GM10266 (cell line): ENCODE measurements at regions not wholly inside any gene's neighbourhood (a gene's known extent, or its start where the extent isn't known, plus 50 kb on each side); places are given as distances from the start of the nearest gene placed in this dataset.

Experiments
- DNase-seq: peaks from one replicate; pipeline ENCODE4 v3.0.0; 2012; ENCODE audit errors: extremely low spot score
- CTCF ChIP-seq: IDR thresholded peaks from 2 replicates; pipeline ENCODE4 v1.5.1; 2012; ENCODE audit warnings: mild to moderate bottlenecking, low read depth; ENCODE audit not compliant: control insufficient read depth, insufficient read depth; ENCODE audit errors: missing control alignments

GRCh38 chr2:128422571-128422970, 103.9 kb upstream of the HS6ST1 start:
- DNase-seq, result no peak
- no peak for TF ChIP-seq CTCF

- DNase-seq, result no peak
- no peak for TF ChIP-seq CTCF
Measured at GRCh38 chr2:128423788-128424165, 105.1 kb upstream of the HS6ST1 start.

GRCh38 chr2:128424406-128425171, 105.9 kb upstream of the HS6ST1 start:
- DNase-seq, result no peak
- no peak for TF ChIP-seq CTCF

- DNase-seq, result no peak
- TF ChIP-seq CTCF, result no peak
Measured at GRCh38 chr2:128425216-128425615, 106.5 kb upstream of the HS6ST1 start.

- DNase-seq, result no peak
- TF ChIP-seq CTCF, result no peak
Measured at GRCh38 chr2:128425731-128426620, 107.3 kb upstream of the HS6ST1 start.

GRCh38 chr2:128427413-128427755, 108.7 kb upstream of the HS6ST1 start:
- DNase-seq, result no peak
- no peak for TF ChIP-seq CTCF

GRCh38 chr2:128428415-128428814, 109.7 kb upstream of the HS6ST1 start:
- no peak for DNase-seq
- no peak for TF ChIP-seq CTCF
